GM12873 (cell line): ENCODE measurements at regions not wholly inside any gene's neighbourhood (a gene's known extent, or its start where the extent isn't known, plus 50 kb on each side); places are given as distances from the start of the nearest gene placed in this dataset.

Experiments
- CTCF ChIP-seq: IDR thresholded peaks from 2 replicates; pipeline ENCODE4 v1.5.1; 2012; ENCODE audit warnings: low read depth, mild to moderate bottlenecking, moderate library complexity, low read length, control low read depth; ENCODE audit not compliant: insufficient read depth; ENCODE audit errors: missing control alignments

GRCh38 chr15:47908950-47909670 lies 191.8 kb downstream of the SEMA6D start:
- TF ChIP-seq CTCF: no peak

GRCh38 chr15:47912910-47913309 lies 195.6 kb downstream of the SEMA6D start:
- TF ChIP-seq CTCF: peak; percentile 62

- TF ChIP-seq CTCF: no peak
Measured at GRCh38 chr15:47917881-47918280, 200.6 kb downstream of the SEMA6D start.

- no peak for TF ChIP-seq CTCF
Measured at GRCh38 chr15:47918877-47919276, 201.6 kb downstream of the SEMA6D start.

- TF ChIP-seq CTCF: no peak
Measured at GRCh38 chr15:47924381-47924780, 196.4 kb upstream of the SLC24A5 start.

- TF ChIP-seq CTCF: no peak
Measured at GRCh38 chr15:47929138-47929803, 191.5 kb upstream of the SLC24A5 start.

GRCh38 chr15:47932261-47932660 lies 188.5 kb upstream of the SLC24A5 start:
- no peak for TF ChIP-seq CTCF
